DMS53 treated with DMSO at 0.1 percent for 48 hours (cell line): ENCODE measurements at regions not wholly inside any gene's neighbourhood (a gene's known extent, or its start where the extent isn't known, plus 50 kb on each side); places are given as distances from the start of the nearest gene placed in this dataset.

Experiments
- DNase-seq: peaks from one replicate; lab custom pipeline; 2025; ENCODE audit not compliant: unreplicated experiment; lab: John Stamatoyannopoulos, UW

DNA sequence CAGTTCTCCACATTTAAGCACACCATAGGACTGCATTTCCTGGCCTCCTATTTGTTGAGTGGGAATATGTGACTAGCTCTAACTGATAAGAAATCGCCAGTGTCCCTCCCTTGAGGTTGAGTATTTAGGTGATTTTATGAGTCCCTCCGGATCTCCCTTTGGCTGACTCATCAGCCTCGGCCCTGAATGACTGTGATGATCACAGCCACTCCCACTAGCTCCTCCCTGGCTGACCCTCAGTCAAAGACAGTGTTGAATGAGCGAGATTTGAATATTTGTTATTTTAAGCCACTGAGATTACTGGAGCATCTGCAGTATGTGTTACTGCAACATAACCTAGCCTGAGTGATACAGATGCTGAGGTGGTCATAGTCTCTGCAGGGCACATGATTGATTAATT is 515.3 kb downstream of the EPHB1 start:
- no peak for DNase-seq

DNA sequence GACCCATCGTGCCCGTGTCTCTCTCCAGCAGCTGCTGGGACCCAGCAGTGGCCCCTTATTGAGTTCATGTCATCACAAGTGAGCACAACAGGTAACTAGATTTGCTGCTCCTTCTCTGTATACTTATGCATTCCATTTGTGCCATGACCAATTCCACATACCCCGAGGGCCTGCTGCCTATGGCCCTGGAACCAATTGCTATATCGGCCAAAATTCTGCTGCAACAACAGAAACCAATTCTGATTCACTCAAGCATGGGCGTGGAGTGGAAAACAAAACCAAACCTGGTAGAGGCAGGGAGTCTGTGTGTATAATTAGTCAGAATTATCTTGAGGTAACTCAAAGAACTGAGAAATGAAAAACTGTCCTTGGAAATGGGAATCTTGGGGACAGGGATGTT is 516.6 kb downstream of the EPHB1 start:
- DNase-seq = no peak

DNA sequence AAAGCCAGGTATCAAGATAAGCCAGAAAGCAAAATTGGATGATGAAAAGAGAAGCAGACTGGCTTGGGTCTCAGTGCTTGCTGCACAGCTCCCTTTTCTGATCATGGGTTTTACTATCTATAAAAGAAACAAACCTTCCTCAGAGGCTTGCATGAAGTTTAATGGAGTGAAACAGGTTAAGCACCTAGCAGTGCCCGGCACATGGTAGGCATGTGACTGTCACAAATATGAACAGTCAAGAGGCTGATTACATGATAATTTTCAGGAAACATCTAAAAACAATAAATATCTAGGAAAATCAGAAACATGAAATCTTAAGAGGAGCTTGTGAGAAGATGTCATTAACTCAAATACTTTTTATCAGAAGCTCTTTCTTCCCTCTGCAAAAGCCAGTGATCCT is 519.2 kb downstream of the EPHB1 start:
- no peak for DNase-seq

DNA sequence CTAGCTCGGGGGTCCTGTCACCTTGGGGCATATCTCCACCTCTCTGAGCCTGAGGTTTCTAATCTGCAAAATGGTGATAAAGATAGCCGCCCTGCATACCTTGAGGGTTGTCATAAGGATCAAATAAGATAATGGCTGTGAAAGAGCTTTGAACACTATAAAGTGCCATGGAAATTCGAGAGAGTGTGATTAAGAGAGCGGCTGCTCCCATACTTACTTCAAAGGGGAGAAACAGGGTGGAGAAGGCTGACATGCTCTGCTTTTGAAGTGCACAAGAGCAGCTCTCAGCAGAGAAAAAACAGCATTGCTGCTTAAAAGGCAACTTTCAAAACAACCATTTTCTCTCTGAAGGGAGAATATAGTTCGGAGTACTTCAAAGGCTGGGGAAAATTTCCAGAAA is 529.2 kb downstream of the EPHB1 start:
- DNase-seq = no peak

DNA sequence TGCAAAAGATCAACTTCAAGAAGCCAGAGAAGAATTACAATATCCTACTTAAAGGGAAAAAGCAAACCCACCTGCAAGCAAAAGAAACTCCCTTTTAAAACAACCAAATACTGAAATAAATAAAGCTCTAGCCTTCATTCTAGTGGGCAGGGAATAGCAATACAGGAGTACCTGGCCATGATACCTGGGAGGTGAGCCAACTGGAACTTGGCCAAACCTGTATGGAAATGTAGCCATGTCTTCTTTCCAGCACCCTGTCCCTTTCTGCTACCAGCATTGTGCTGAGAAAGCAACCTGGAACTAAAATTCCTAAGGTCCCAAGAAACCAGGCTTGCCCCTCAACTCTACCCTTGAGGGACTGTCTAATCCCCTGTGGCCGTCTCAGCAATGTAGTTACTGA is 530.0 kb downstream of the EPHB1 start:
- peak; percentile 6 for DNase-seq

DNA sequence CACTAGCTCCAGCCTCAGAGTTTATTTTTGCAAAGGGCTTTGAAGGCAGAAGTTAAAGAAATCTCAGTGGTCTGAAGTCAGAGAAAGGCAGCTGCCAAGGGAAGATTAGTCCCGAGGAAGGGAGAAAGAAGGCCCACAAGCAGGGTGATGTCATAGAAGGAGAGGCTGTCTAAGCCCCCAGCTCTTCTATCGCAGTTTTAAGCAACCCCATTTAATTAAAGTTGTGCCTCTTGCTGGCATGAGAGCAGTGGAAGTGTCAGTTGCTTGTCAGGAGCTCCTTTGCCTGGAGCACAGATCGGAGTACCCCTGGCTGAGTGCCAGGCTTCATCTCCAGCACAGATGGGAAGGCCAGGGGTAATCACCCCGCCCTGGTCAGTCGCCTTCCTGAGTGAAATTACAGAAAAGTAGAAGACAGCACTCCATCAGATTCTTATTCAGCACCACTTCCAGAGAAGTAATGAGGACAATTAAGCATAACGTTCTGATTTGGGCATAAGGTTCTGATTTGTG is 530.7 kb downstream of the EPHB1 start:
- no peak for DNase-seq

DNA sequence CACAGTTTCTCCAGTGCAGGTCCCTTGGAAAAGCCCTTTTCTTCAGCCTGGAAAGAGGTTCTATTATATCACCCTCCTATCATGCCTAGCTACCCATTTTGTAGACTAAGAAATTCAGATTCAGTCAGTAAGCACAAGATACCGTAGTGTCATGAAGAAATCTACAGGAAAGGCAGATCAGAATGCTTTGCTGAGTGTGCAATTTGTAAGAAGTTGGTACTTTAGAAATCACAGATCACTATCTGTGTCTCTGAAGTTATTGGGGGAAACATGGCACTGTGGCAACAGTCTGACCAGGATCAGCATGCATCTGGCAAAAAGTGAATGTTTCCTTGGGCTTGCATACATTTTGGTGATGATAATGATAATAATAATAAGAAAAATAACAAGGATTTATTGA is 531.8 kb downstream of the EPHB1 start:
- no peak for DNase-seq

DNA sequence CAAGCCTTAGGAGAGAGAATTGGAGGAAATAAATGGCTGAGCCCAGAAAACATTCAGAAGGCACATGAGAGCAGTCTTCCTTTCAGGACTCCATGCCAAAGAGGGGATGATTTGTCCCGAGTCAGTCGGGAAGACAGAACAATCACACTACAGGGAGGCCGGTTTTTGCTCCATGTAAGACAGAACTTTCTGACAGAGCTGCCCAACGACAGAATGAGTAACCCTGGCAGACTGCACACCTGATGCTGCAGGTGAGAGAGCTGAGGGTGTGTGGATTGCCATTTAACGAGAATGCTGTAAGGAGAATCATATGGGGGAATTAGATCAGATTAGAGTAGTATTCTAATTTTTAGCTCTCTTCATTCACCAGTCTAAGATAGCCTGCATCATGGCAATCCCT is 533.0 kb downstream of the EPHB1 start:
- no peak for DNase-seq

DNA sequence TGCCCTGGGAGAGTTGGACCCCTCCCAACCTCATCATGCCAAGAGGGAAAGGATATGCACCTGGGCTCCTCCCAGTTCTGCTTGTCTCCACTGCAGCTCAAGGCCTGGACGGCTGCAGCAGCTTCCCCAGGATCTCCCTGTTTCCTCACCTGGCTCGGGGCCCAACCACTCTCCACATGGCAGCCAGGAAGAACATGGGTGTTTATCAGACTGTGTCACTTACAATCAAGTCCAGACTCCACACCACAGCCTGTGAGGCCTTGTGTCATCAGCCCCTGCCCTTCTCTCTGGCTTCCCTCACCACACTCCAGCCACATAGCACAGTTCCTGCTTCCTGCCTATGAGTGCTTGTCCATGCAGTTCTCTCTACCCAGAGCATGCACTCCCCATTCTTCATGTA is 534.4 kb downstream of the EPHB1 start:
- peak; percentile 10 for DNase-seq

DNA sequence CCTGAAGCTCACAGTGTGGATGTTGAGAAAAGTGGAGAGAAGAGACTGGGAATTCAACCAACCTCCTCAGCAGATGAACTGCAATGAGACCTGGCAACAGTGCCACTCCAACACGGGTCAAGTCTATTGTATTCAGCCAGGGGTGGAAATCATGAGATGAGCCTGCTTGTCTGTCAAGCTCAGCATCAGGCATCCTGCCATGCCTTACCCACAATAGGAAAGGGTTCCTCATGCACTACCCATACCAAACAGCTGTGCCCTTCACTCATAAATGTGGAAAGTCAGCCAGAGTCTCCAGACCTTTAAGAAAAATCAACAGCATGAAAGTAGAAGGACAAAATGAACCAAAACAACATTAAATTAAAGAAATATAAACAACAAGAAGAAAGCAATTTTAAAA is 542.1 kb downstream of the EPHB1 start:
- no peak for DNase-seq

DNA sequence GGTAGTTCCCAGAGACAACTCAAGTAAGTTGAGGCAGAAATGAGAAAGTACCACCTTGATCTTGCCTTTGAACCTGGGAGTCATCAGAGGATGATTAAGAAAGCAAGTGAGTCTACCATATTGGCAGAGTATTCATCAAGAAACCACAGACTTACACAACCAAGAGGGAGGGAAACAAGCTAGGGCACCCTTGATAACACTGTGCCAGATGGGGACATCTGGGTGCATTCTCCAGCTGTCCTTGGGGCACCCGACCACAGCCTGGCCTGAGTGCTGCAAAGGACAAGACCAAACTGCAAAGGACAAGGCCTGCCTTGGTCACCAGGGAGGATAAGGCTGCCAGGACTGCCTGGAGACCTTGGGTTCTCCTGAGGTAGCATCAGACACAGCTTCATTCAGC is 553.6 kb downstream of the EPHB1 start:
- no peak for DNase-seq

DNA sequence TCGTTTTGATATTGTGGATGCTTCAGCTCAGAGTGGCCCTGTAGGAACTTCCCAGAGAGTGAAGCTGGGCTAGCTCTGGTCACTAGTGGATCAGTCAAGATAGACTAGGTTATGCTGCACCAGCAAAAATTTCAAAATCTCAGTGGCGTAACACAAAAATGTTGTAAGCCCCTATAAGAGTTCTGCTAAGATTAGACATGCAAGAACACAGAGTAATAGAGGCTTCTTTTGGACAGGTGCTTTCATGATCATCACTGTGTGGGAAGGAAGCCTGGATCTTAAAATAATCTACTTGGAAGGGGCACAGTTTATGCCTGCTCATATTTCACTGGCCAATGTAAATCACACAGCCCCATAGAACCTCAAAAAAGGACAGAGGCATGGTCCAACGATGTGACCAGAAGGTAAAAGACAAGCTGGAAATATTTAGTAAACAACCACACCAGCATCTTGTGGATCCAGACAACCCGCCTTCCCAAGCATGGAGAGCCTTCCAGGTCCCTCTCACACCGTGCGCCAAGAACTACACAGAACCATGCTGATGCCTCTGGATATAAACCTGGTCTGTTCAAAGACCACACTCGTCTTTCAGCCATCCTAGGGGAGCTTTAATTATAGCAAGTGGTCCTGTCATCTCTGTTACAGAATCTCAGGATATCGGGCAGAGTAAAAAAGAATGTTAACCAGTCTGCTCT is 554.3 kb downstream of the EPHB1 start:
- no peak for DNase-seq

DNA sequence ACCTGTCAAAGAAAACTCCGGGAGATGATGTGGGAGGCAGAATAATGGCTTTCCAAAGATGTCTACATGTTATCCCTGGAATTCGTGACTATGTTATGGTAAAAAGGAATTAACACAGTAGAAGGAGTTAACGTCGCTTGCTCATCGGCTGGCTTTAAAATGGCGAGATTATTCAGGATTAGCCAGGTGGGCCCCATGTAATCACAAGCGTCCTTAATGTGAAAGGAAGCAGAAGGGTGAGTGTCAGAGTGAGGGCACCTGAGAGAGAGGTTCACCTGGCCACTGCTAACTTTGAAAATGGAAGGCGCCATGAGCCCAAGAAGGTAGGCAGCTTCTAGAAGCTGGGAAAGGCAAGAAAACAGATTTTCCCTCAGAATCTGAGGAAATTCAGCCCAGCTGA is 557.2 kb downstream of the EPHB1 start:
- DNase-seq = no peak

DNA sequence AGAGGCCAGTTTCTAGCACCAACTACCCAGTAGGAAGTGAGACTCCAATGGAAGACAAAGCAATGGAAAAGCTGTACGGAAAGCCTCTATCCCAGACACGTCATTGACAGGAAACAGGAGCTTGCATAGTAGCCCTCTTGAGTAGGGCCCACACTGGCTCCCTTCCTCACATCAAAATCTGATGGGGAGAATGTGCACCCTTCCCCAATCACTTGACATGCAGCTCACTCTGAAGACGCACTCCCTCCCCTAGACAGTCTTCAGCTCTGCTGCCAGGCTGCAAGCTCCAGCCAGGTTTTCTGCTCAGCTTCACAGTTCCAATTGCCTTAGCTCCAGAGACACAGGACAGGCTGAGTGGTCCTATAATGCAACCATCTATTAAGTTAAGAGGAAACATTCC is 567.8 kb downstream of the EPHB1 start:
- no peak for DNase-seq

DNA sequence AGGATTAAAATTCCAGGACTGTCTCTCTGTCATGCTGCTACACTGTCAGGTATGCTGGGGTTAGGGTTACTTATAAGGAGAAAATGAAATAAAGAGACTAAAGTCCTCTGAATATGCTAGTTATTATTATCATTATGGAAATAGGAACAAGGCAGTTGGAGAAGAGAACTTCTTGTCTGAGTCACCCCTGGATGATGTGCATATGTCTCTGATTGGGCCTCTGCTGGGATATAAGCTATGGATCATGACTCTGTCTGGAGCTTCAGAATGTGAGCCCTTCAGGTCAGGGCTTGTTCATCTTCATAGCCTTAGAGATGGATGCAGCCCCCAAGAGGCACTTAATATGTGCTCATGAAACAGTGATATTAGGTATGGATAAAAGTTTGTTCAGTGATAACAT is 569.6 kb downstream of the EPHB1 start:
- no peak for DNase-seq

DNA sequence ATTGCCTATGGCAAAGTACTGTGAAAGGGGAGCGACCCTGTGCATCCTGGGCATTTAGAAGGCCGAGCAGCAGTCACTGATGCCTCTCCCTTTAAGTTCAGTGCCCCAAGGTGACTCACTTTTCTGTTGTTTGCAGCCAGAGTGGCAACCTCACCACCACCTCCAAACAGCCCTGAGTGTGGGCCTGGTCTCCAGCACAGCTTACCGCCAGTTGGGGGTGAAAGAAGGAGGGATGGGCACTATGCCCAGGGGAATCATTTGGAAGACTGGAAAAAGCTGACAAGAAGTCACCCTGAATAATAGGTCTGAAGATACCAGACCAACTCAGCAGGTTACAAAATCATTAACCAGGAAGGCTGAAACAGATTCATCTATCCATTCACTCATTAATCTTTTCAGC is 571.8 kb downstream of the EPHB1 start:
- DNase-seq = no peak

DNA sequence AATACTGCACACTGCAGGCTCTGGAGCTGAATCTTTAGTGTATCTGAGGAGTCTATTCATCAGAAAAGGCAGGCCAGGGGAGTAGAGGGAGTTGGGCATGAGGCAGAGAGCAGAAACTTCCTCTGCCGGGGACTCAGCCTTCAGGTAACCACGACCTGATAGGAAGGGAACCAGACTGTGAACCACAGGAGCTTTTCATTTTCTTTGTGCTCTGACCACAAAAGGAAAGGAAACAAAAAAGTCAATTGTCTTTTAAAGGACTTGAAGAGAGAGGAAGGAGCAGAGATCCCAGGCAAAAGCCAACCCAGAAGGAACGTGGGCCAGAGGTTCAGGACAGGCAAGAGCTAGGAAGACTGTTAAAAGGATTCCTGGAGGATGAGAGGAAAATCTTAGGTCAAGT is 573.3 kb downstream of the EPHB1 start:
- no peak for DNase-seq

DNA sequence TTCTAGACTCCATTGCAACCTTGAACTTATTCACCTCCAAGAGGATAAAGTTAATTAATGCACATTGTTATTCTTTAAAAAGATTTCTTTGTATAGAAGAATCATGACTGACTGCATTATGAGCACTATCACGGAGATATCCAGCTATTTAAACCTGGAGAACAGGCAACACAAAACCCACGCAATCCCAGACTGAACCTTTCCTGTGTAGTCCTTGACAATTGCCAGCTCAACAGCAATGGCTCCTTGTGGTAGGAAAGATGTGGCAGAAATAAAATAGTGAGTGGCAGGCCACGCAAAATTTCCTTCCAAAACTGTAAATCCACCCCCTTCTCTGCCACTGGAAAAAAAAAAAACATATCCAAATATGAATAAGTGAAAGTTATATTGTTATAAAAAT is 573.7 kb downstream of the EPHB1 start:
- DNase-seq = no peak

DNA sequence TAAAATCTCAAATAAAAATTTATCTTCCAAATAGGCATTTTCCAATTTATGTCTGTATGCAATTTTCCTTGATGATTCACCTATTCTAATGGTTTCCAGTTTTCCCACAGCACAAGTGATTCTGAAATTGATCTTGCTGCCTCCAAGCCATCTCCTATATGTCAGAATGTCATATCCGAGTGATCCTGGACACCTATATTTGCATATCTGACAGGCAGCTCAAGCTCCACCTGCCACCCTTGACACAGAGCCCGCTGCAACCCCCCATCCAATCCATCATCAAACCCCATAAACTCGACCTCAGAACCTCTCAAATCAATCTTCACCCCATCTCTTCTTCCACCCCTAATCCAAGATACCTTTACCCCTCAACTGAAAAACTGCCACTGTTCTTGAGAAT is 579.5 kb downstream of the EPHB1 start:
- no peak for DNase-seq

DNA sequence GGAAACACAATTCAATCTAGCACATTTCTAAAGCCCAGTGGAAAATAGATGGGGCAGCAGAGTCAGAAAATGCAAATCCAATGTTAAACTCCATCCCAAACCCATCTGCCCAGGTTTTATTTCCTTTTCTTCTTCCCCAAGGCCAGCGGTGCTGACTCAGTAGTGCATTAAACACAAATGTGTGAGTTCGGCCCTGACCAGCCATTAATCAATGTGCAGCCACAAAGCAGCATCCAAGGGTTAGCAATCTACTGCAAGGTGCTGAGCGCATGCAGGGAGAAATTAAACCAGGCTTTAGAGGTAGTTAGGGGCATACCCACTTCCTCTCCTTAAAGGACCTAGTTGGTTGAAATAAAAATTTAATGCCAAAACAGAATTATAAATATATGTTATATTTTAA is 583.3 kb upstream of the PPP2R3A start:
- no peak for DNase-seq

DNA sequence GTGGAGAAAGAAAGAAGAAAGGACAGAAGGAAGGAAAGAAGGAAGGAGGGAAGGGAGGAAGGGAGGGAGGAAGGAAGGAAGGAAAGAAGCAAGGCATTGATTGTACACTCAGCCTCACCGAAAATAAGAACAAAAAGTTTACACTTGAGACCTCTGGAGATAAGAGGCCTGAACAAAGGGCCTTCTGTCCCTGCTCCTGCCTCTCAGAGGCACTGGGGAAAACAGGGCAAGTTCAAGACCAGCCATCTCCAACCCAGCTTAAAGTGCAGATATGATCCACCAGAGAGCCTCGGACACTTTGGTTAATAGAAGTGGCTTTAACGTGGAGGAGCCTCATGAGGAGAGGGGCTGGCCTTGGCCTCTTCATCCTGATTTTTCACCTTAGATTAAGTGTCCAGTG is 582.9 kb upstream of the PPP2R3A start:
- no peak for DNase-seq

DNA sequence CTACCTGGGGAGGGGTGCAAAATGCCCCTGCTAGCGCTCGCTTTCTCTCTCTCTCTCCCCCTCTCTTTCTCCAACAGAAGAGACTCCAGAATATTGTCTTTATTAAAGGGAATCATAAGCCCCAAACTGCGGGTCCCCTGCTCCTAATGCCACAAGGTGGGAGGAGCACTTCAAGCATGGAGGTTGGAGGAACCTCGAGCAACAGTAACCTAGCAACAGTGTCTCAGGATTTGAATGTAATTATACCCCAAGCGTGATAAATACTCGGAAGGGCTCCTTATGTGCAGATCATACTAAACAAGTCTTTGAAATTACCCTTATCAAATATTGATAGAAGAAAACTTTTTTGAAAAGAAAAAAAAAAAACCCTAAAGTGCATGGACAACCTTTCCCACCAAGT is 582.2 kb upstream of the PPP2R3A start:
- no peak for DNase-seq

DNA sequence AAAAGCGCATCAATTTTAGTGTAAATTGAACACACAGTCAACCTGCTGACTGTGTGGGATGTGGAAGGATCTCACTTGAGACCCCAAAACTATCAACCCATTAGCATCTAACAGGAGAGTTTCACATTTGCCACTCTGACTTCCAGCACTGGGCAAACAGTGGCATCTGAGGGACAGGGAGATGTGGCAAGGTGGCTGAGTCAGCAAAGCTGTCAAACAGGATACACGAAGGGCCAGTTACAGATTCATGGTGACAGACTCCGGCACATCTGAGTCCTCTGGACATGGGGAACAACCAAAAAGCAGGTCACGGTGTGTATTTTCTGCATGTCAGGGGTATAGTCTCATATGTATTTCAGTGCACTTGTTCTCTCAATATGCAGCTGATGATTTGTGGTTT is 573.4 kb upstream of the PPP2R3A start:
- no peak for DNase-seq
